HG03175 (cell line): ENCODE measurements at regions not wholly inside any gene's neighbourhood (a gene's known extent, or its start where the extent isn't known, plus 50 kb on each side); places are given as distances from the start of the nearest gene placed in this dataset.

Experiments used
- ATAC-seq: cut with Tn5 transposase; IDR thresholded peaks from one replicate; pipeline ENCODE4 v1.9.1; 2021; ENCODE audit warnings: mild to moderate bottlenecking, moderate library complexity; ENCODE audit not compliant: unreplicated experiment

GRCh38 chr3:124272605-124273151 is 280.8 kb upstream of the ROPN1 start:
- ATAC-seq, result no peak

GRCh38 chr3:124273651-124274050 is 281.7 kb upstream of the ROPN1 start:
- no peak for ATAC-seq

DNA sequence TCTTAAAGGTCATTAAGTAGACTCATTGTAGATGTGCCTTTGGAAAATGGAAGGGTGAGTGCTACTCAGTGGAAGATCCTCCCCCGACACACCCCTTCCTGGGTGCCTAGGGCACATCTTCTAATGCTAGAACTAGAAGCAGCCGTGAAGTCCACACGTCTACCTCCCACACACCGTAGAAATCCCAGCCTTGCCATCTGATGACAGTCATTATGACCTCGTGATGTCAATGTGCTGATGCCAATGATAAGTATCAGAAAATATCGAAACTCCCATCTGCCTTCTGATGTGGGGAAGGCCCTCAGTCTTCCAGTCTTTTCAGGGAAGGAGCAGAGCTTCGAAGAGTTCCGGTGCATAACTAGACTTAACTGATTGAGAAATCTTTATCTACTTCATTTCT is 282.1 kb upstream of the ROPN1 start:
- ATAC-seq, result no peak

GRCh38 chr3:124275412-124275811 is 283.5 kb upstream of the ROPN1 start:
- ATAC-seq, result no peak

DNA sequence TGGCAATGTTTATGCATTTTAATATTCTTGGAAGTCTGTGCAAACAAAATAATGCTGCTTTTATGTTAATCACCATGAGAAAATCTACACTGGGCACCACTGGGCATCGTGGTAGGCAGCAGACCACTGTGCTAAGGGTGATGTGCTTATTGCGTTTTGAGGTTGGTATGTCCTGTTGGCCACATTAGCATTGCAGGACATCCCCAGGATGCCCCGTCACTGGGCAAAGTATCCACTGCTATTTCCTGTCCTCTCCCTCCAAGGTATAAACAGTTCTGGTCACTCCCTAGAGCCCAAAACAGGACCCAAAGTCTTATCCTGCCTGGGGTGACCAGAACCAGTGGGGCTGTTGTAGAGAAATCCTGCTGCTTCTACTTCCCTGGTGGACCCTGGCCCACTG is 284.2 kb upstream of the ROPN1 start:
- no peak for ATAC-seq

DNA sequence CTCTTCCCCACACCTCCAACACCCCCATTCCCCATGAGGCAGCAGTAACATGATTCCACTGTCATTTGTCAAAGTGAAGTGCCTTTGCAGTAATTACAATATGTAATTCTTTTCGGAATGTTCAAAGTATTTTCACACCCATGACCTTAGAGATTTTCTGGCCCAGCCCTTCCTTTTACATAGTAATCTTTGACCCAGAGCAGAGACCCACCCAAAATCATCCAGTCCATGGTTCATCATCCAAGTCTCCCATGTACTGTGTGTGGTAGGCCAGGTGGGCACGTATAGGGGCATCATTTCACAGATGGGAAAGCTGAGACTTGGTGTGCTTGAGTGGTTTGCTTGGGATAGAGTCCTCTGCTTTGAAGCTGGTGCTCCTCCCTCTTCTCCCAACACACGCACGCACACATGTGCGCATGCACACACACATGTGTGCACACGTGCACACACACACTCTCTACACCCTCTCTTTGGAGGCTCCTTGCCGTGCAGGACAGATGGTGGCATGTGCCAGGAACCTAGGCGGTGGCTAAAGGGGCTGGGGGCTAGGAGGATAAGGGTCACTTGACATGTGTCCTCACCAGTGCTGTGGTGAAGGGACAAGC is 284.7 kb upstream of the ROPN1 start:
- ATAC-seq, result no peak

GRCh38 chr3:124277144-124277890 is 285.4 kb upstream of the ROPN1 start:
- no peak for ATAC-seq

DNA sequence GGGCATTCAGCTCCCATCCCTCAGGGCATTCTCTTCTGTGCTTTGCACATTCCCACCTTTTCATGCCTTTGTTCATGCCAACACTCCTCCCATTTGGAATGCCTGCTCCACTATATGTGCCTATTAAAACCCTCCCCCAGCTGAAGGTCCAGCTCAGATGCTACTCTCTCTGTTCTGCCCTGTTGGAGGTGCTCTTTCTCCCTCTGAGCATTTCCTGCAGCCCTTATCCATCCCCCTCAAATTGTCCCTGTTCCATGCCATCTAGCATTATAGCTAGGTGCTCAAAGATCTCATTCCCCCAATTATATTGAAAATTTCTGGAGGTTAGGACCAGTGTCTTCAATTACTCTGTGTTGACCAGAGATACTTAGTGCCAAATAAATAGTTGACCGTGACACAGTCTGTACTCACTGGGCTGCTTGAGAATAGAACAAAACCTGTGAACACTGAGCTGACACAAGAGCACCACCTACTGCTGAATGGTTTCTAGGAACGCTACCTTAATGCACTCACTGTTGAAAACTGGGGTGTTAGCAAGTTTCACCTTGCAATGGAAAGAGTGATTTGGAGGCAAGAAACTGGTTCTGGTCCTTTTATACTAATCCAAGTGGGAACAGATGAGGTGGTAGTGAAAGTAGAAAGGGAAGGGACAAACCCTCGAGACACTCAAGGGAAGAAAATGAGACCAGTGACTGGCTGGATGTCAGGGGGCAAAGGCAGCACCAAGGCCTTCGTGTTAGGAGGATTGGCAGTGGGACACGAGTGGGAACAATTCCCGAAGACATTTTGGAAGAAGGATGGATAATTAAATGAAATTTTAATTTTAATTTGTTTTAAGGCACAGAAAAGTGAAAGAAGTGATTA is 289.8 kb upstream of the ROPN1 start:
- ATAC-seq, result no peak

- ATAC-seq, result no peak
These were observed 291.1 kb upstream of the ROPN1 start for GRCh38 chr3:124282751-124283651.

DNA sequence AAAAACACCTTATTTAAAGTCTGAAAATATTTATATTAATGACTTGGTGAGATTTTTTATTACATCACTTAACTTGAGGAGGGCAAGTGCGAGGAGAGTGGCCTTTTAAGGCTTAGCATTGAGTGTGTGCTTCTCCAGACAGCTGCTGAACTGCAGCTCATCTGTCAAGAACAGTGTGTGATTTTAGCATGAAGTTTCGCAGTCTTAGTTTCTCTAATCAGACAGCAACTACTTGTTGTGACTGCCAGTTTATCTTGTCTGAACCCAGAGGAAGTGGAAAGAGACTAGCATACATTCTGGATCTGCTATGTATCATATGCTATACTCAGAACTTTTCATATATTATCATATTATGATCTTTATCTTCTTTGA is 291.7 kb upstream of the ROPN1 start:
- no peak for ATAC-seq

DNA sequence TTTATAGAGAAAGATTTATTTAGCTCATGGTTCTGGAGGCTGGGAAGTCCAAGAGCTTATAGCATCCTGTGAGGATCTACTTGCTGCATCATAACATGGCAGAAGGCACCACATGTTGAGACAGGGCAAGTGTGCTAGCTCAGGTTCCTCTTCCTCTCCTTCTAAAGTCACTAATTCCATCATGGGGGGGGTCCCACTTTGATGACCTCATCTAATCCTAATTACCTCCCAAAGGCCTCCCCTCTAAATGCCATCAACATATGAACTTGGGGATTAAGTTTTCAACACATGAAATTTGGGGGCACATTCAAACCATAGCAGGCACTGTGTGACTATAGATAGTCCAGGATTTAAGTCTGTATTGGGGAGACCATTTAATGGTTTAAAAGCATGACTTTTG is 297.1 kb upstream of the ROPN1 start:
- ATAC-seq, result no peak

- no peak for ATAC-seq
These were observed 299.1 kb upstream of the ROPN1 start for GRCh38 chr3:124291008-124291407.

GRCh38 chr3:124292329-124292728 is 300.4 kb upstream of the ROPN1 start:
- ATAC-seq, result no peak

DNA sequence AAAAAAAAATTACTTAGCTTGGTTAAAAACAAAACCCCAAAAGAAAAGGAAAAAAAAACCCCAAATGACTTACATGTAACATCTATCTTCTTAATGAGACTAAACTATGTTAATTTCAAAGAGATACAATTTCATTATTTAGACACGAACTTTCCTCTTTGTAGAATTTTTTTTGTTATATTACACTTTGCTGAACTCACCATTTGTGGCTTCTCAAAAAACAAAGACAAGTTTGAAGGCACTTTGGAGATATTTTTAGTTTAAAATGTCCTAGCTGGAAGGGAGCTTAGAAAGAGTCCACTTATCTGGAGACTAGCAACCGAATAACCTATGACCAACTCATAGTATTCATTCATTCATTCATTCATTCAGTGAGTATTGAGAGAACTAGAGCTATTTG is 301.7 kb upstream of the ROPN1 start:
- ATAC-seq, result no peak

DNA sequence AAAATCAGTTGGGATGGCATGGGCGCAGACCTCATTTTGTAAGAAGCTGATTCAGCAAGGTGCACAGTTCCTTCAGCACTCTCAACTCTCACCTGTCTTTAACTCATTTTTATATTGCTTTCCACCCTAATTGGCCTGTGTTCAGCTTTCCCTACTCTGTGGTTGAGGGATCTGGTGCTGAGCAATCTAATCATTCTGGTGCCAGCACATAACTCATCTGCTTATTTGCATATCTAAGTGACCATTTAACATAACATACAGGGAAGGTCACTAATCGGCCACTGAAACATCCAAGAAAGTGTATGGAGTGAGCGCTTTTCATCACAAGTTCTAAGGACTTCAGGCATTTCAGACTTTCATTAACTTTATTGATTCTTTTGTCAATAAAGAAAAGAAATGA is 303.4 kb upstream of the ROPN1 start:
- ATAC-seq, result no peak

DNA sequence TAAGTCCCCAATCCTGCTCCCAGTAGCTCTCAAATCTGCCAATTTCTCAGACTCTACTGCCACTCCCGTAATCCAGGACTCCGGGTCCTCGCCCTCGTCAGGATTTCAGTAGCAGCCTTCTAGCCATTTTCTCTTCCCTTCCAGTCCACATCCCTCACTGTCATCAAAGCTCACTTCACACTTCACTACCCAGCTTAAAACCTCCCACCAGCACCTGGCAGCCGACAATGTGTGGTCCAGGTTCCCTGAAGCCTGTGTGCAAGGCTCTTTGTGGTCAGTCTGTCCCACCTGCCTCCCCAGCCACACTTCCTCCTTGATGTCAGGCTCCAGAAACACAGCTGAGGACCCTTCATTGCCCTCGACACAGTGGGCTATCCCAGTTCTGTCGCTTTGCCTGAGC is 304.5 kb upstream of the ROPN1 start:
- ATAC-seq, result no peak

GRCh38 chr3:124297062-124297980 is 305.4 kb upstream of the ROPN1 start:
- no peak for ATAC-seq

- no peak for ATAC-seq
These were observed 306.4 kb upstream of the ROPN1 start for GRCh38 chr3:124298301-124298700.

DNA sequence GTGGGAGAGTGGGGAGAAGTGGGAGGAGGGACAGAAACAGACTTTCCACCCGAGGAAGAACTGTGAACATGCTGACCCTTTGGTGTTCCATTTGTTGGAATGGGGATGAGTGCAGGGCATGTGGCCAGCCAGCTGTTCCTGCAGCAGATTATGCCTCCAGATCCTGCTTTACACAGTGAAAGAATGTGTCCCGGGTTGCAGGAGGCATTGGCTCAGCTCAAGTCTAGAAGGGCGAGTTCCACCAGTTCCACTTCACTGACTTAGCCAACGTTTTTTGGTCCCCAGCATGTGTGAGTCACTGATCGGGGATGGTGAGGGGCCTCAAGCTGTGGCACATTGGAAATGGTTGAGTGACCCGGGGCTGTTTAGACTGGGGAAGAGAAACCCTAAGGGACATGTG is 307.0 kb upstream of the ROPN1 start:
- ATAC-seq, result no peak

DNA sequence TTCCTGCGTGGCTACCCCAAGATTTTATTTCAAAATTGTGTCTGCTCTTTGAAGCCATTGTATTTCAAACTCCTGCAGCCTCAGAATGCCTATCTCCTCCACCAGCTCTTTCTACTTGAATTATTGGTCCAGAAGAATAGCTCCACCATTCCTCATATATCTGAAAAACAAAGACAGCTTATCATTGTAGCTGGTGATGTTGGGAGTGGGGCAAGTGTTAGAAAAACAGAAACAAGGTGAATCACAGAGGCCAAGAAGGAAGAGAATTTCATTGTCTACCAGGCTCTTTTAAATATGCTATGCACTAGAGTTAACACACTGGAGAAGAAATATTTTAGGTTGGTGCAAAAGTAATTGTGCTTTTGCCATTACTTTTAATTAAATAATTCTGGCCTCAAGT is 307.9 kb upstream of the ROPN1 start:
- ATAC-seq, result no peak
